NCI-H2107 treated with DMSO at 0.1 percent for 48 hours (cell line): ENCODE measurements at regions not wholly inside any gene's neighbourhood (a gene's known extent, or its start where the extent isn't known, plus 50 kb on each side); places are given as distances from the start of the nearest gene placed in this dataset.
"Not testable (repeated sequence)": the region's sequence is repeated elsewhere in the genome, so short reads cannot be mapped to it uniquely, and the experiment has no call there.

Source experiments
- DNase-seq: peaks from one replicate; lab custom pipeline; 2025; ENCODE audit not compliant: unreplicated experiment; lab: John Stamatoyannopoulos, UW

GRCh38 chr4:40681600-40681999 lies 51.9 kb upstream of the RBM47 start:
- peak; percentile 1 for DNase-seq

GRCh38 chr4:40682290-40683101 lies 52.8 kb upstream of the RBM47 start:
- no peak for DNase-seq

GRCh38 chr4:40683536-40684145 lies 54.0 kb upstream of the RBM47 start:
- DNase-seq: not testable (repeated sequence)

GRCh38 chr4:40684404-40684803 lies 54.7 kb upstream of the RBM47 start:
- no peak for DNase-seq

- no peak for DNase-seq
Observed at GRCh38 chr4:40685300-40685699, 55.6 kb upstream of the RBM47 start.

- DNase-seq: no peak
Observed at GRCh38 chr4:40686081-40686913, 56.6 kb upstream of the RBM47 start.

GRCh38 chr4:40687676-40688389 lies 58.2 kb upstream of the RBM47 start:
- DNase-seq: no peak

- no peak for DNase-seq
Observed at GRCh38 chr4:40688446-40689095, 58.9 kb upstream of the RBM47 start.

- no peak for DNase-seq
Observed at GRCh38 chr4:40693946-40694345, 55.8 kb upstream of the NSUN7 start.

GRCh38 chr4:40697476-40697875 lies 52.3 kb upstream of the NSUN7 start:
- DNase-seq: not testable (repeated sequence)

GRCh38 chr4:40698733-40699132 lies 51.0 kb upstream of the NSUN7 start:
- DNase-seq: no peak

- no peak for DNase-seq
Observed at GRCh38 chr4:40699648-40700047, 50.1 kb upstream of the NSUN7 start.
